DND-41 (cell line): ENCODE measurements at regions not wholly inside any gene's neighbourhood (a gene's known extent, or its start where the extent isn't known, plus 50 kb on each side); places are given as distances from the start of the nearest gene placed in this dataset.

Source experiments
- ATAC-seq: fragments of 200-7000 bp; cut with Tn5 transposase; 3 replicates; pipeline ENCODE4 v1.9.1; 2021; ENCODE audit warnings: low read depth; ENCODE audit not compliant: insufficient read depth
- DNase-seq: peaks from one replicate; pipeline ENCODE4 v3.0.0-alpha.2; 2020
- H2AFZ ChIP-seq: 2 replicates; pipeline ENCODE4 v1.6.0; 2012; ENCODE audit warnings: low read depth, low read length
- H3K27ac ChIP-seq: 2 replicates; pipeline ENCODE4 v1.5.1; 2012; ENCODE audit warnings: low read length, inconsistent platforms
- H3K27me3 ChIP-seq: fragments of 200-600 bp; sonication (generic); 2 replicates; pipeline ENCODE4 v1.6.0; 2012; ENCODE audit warnings: low read length, mild to moderate bottlenecking, inconsistent platforms; ENCODE audit not compliant: insufficient read depth, poor library complexity
- H3K36me3 ChIP-seq: 2 replicates; pipeline ENCODE4 v1.5.1; 2012; ENCODE audit warnings: low read length, inconsistent platforms; ENCODE audit not compliant: insufficient read depth
- H3K4me1 ChIP-seq: 2 replicates; pipeline ENCODE4 v1.5.1; 2012; ENCODE audit warnings: mild to moderate bottlenecking, low read length; ENCODE audit not compliant: insufficient read depth
- H3K4me2 ChIP-seq: 2 replicates; pipeline ENCODE4 v1.6.0; 2012; ENCODE audit warnings: mild to moderate bottlenecking, moderate library complexity, low read length, inconsistent platforms; ENCODE audit not compliant: insufficient read depth
- H3K4me3 ChIP-seq, 2 experiments: fragments of 200-600 bp in 1 of 2; shearing (Covaris generic) in 1 of 2; 2 replicates each; pipeline ENCODE4 v1.5.1; 2012 to 2016; ENCODE audit warnings: inconsistent platforms in 2 of 2, low read length in 2 of 2, mild to moderate bottlenecking in 2 of 2, low read depth in 1 of 2, moderate library complexity in 1 of 2
- H3K79me2 ChIP-seq: 2 replicates; pipeline ENCODE4 v1.6.0; 2012; ENCODE audit warnings: low read length, inconsistent platforms; ENCODE audit not compliant: insufficient read depth
- H3K9ac ChIP-seq: 2 replicates; pipeline ENCODE4 v1.6.0; 2012; ENCODE audit warnings: low read depth, mild to moderate bottlenecking, inconsistent platforms, low read length, moderate library complexity
- H3K9me3 ChIP-seq: 2 replicates; pipeline ENCODE4 v1.5.1; 2012; ENCODE audit warnings: low read length, moderate library complexity, mild to moderate bottlenecking, inconsistent platforms; ENCODE audit not compliant: insufficient read depth, severe bottlenecking
- H4K20me1 ChIP-seq: 2 replicates; pipeline ENCODE4 v1.6.0; 2012; ENCODE audit warnings: low read length; ENCODE audit not compliant: insufficient read depth
- EZH2 ChIP-seq: IDR thresholded peaks from 3 replicates; pipeline ENCODE4 v1.6.1; 2012; ENCODE audit warnings: borderline replicate concordance, low read depth, mild to moderate bottlenecking, moderate library complexity, low read length, inconsistent platforms; ENCODE audit not compliant: severe bottlenecking
- TF ChIP-seq, protein P1 (sequence below): IDR thresholded peaks from 2 replicates; pipeline ENCODE4 v1.5.1; 2012; ENCODE audit warnings: borderline replicate concordance, low read length, moderate library complexity, mild to moderate bottlenecking; ENCODE audit not compliant: poor library complexity, severe bottlenecking; ENCODE audit errors: extremely low read depth

DNA sequence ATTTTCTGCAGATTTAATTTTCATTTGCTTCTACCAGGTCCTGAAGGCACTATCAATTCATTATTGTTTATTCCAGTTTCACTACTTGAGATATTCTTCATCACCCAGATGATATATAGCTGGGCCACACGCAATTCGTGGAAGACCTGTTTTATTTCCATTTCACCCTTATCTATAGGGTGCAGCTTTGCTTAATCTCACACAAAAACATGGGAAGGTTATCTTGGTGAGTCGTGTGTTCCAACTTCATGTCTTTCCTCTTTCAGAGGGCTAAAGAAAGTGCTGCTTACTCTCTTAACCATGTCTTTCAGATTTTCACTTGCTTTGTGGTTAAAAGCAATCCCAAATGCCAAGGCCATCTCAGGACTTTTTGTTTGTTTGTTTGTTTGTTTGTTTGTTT lies 194.0 kb downstream of the SOD2 start:
- TF ChIP-seq, protein P1, sequence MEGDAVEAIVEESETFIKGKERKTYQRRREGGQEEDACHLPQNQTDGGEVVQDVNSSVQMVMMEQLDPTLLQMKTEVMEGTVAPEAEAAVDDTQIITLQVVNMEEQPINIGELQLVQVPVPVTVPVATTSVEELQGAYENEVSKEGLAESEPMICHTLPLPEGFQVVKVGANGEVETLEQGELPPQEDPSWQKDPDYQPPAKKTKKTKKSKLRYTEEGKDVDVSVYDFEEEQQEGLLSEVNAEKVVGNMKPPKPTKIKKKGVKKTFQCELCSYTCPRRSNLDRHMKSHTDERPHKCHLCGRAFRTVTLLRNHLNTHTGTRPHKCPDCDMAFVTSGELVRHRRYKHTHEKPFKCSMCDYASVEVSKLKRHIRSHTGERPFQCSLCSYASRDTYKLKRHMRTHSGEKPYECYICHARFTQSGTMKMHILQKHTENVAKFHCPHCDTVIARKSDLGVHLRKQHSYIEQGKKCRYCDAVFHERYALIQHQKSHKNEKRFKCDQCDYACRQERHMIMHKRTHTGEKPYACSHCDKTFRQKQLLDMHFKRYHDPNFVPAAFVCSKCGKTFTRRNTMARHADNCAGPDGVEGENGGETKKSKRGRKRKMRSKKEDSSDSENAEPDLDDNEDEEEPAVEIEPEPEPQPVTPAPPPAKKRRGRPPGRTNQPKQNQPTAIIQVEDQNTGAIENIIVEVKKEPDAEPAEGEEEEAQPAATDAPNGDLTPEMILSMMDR = no peak
- TF ChIP-seq EZH2 = no peak
- H3K4me1 ChIP-seq = no peaks in the 10 kb centered on the region

DNA sequence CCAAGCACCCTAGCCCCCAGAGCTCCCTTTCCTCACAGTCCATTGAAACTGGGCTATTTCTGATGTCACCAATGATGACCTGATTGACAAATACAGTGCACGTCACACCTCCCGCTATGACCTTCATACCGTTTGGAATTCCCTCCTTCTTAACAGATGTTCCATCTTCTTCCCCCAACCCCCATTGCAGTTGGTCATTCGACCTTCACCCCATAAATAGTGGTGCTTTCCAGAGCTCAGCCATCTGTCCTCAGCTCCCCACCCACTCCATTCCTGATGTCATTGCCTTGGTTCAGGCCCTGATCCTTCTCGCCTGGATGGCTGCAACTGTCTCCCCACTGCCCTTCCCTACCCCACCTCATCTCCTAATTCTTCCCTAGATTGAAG lies 198.5 kb downstream of the SOD2 start:
- Histone ChIP-seq H2AFZ (no peak overlapping the region), H3K79me2 (no peaks in the 10 kb centered on the region), H3K4me1 (no peaks in the 10 kb centered on the region), H3K9ac (no peak overlapping the region), H3K36me3 (no peaks in the 10 kb centered on the region), H4K20me1 (no peaks in the 10 kb centered on the region), H3K4me3 (no peak overlapping the region), H3K9me3 (no peaks in the 10 kb centered on the region), H3K27me3 (no peaks in the 10 kb centered on the region), H3K27ac (no peak overlapping the region), H3K4me2 (no peak overlapping the region)
- DNase-seq = no peak
- ATAC-seq = no peak
- TF ChIP-seq, protein P1 = no peak
- no peak for TF ChIP-seq EZH2

More for the DNA sequence above, 194.0 kb downstream of the SOD2 start:
- no peak for DNase-seq
- Histone ChIP-seq H3K9me3 (no peaks in the 10 kb centered on the region), H3K36me3 (no peaks in the 10 kb centered on the region), H3K27ac (no peak overlapping the region), H3K9ac (no peak overlapping the region), H3K27me3 (no peaks in the 10 kb centered on the region), H3K79me2 (no peaks in the 10 kb centered on the region), H3K4me3 (no peak overlapping the region), H3K4me2 (no peak overlapping the region), H4K20me1 (no peaks in the 10 kb centered on the region), H2AFZ (no peak overlapping the region)
- ATAC-seq = no peak

DNA sequence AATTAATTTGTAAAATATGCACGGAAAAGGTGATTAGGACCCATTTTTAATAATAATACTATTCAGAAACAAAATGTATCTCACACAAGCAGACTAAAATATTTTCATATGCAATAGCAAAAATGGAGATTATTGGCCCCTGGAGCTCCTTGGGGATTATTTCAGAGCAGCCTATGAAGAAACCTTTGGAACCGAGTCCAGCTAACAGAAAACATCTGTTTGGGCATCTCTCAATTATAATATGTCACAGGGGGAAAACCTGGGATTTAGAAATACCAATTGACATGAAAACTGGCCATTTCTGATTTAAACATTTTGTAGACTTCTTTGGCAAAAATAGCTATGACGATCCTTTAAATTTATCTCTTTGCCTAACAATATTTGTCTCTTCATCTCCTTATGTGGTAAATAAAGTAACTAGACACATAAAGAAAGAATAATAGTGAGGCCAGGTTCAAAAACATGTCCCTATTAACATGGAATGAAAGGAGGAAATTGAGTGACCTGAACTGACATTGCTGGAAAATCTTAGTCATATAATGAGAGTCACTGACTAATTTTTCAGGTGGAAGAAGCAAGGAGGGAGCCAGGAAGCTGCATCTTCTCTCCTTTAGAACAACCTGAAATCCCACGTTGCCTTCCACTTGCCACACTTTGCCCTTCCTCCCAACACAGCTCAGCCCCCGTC lies 199.0 kb downstream of the SOD2 start:
- no peak overlapping the region for H3K9ac ChIP-seq
- no peak overlapping the region for H2AFZ ChIP-seq
- no peaks in the 10 kb centered on the region for H3K9me3 ChIP-seq
- no peak overlapping the region for H3K4me2 ChIP-seq
- H3K4me3 ChIP-seq = no peak overlapping the region
- ATAC-seq (no peak), DNase-seq (no peak)
- H3K79me2 ChIP-seq = no peaks in the 10 kb centered on the region
- H4K20me1 ChIP-seq = no peaks in the 10 kb centered on the region
- TF ChIP-seq EZH2 = no peak
- TF ChIP-seq, protein P1 = no peak
- no peaks in the 10 kb centered on the region for H3K4me1 ChIP-seq
- no peaks in the 10 kb centered on the region for H3K36me3 ChIP-seq
- no peak overlapping the region for H3K27ac ChIP-seq
- H3K27me3 ChIP-seq = no peaks in the 10 kb centered on the region
